ENCODE measurements at regions not wholly inside any gene's neighbourhood (a gene's known extent, or its start where the extent isn't known, plus 50 kb on each side); places are given as distances from the start of the nearest gene placed in this dataset.
A peak's percentile ranks its signal among the peaks of the same experiment; 100 is the strongest.

- TF ChIP-seq POLR2A (IDR thresholded peaks at IDR 0.05; ENCODE audit: low read depth) = no peak
- TF ChIP-seq, protein P1, sequence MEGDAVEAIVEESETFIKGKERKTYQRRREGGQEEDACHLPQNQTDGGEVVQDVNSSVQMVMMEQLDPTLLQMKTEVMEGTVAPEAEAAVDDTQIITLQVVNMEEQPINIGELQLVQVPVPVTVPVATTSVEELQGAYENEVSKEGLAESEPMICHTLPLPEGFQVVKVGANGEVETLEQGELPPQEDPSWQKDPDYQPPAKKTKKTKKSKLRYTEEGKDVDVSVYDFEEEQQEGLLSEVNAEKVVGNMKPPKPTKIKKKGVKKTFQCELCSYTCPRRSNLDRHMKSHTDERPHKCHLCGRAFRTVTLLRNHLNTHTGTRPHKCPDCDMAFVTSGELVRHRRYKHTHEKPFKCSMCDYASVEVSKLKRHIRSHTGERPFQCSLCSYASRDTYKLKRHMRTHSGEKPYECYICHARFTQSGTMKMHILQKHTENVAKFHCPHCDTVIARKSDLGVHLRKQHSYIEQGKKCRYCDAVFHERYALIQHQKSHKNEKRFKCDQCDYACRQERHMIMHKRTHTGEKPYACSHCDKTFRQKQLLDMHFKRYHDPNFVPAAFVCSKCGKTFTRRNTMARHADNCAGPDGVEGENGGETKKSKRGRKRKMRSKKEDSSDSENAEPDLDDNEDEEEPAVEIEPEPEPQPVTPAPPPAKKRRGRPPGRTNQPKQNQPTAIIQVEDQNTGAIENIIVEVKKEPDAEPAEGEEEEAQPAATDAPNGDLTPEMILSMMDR (IDR thresholded peaks at IDR 0.05) = no peak
- peak; percentile 62 to 82 for TF ChIP-seq POLR2AphosphoS5 (IDR thresholded peaks at IDR 0.05)
- no peak for TF ChIP-seq EP300 (IDR thresholded peaks at IDR 0.05)
Observed at GRCh38 chr1:234544087-234544579, 65.2 kb upstream of the TARBP1 start.
